DND-41 (cell line): ENCODE measurements at regions not wholly inside any gene's neighbourhood (a gene's known extent, or its start where the extent isn't known, plus 50 kb on each side); places are given as distances from the start of the nearest gene placed in this dataset.

Source experiments
- CTCF ChIP-seq: IDR thresholded peaks from 2 replicates; pipeline ENCODE4 v1.5.1; 2012; ENCODE audit warnings: borderline replicate concordance, low read length, moderate library complexity, mild to moderate bottlenecking; ENCODE audit not compliant: poor library complexity, severe bottlenecking; ENCODE audit errors: extremely low read depth
- EZH2 ChIP-seq: IDR thresholded peaks from 3 replicates; pipeline ENCODE4 v1.6.1; 2012; ENCODE audit warnings: borderline replicate concordance, low read depth, mild to moderate bottlenecking, moderate library complexity, low read length, inconsistent platforms; ENCODE audit not compliant: severe bottlenecking

GRCh38 chr1:216814576-216815259, 91.5 kb upstream of the ESRRG start:
- no peak for TF ChIP-seq CTCF
- no peak for TF ChIP-seq EZH2
